Endothelial cell of umbilical vein (primary cell): ENCODE measurements at regions not wholly inside any gene's neighbourhood (a gene's known extent, or its start where the extent isn't known, plus 50 kb on each side); places are given as distances from the start of the nearest gene placed in this dataset.

Source experiments
- CTCF ChIP-seq, 2 donors: IDR thresholded peaks; 1 replicate in 1 of 2; 2 replicates in 1 of 2; pipeline ENCODE4 v1.5.1; 2011; ENCODE audit warnings: low read length in 2 of 2, mild to moderate bottlenecking in 2 of 2, moderate library complexity in 2 of 2, control low read depth in 1 of 2, inconsistent platforms in 1 of 2, low read depth in 1 of 2; ENCODE audit not compliant: insufficient read depth in 1 of 2; ENCODE audit errors: extremely low read depth in 1 of 2
- EZH2 ChIP-seq: IDR thresholded peaks from 2 replicates; pipeline ENCODE4 v1.6.1; 2012; ENCODE audit warnings: borderline replicate concordance, low read depth, mild to moderate bottlenecking, moderate library complexity, low read length, inconsistent platforms; ENCODE audit not compliant: severe bottlenecking
- POLR2AphosphoS5 ChIP-seq: IDR thresholded peaks from 2 replicates; pipeline ENCODE4 v1.6.1; 2012; ENCODE audit warnings: low read depth, mild to moderate bottlenecking, control low read depth, low read length, moderate library complexity; ENCODE audit not compliant: insufficient read depth

- TF ChIP-seq CTCF (IDR thresholded peaks at IDR 0.05; ENCODE audit: extremely low read depth in 1 of 2, insufficient read depth in 1 of 2, low read depth in 1 of 2, low read length in 2 of 2) (no peak), EZH2 (no peak), POLR2AphosphoS5 (no peak)
Measured at GRCh38 chr11:134835561-134835960, 423.5 kb upstream of the B3GAT1 start.
